Epidermal melanocyte (primary cell): ENCODE measurements at regions not wholly inside any gene's neighbourhood (a gene's known extent, or its start where the extent isn't known, plus 50 kb on each side); places are given as distances from the start of the nearest gene placed in this dataset.

Experiments used
- DNase-seq: peaks from one replicate; pipeline ENCODE4 v3.0.0; 2011; ENCODE audit warnings: low spot score; ENCODE audit not compliant: insufficient read length

- no peak for DNase-seq
These were observed 601.9 kb upstream of the REG3G start for GRCh38 chr2:78423631-78424030.

GRCh38 chr2:78427170-78427569, 598.3 kb upstream of the REG3G start:
- DNase-seq = no peak

GRCh38 chr2:78431241-78431640, 594.3 kb upstream of the REG3G start:
- no peak for DNase-seq

GRCh38 chr2:78439122-78439521, 586.4 kb upstream of the REG3G start:
- no peak for DNase-seq

GRCh38 chr2:78455586-78455985, 569.9 kb upstream of the REG3G start:
- DNase-seq = no peak

GRCh38 chr2:78457269-78457668, 568.2 kb upstream of the REG3G start:
- DNase-seq = no peak

- DNase-seq = no peak
These were observed 559.8 kb upstream of the REG3G start for GRCh38 chr2:78465707-78466106.

- no peak for DNase-seq
These were observed 548.8 kb upstream of the REG3G start for GRCh38 chr2:78476619-78477229.

- DNase-seq = no peak
These were observed 538.9 kb upstream of the REG3G start for GRCh38 chr2:78486565-78486964.

GRCh38 chr2:78498125-78498524, 527.4 kb upstream of the REG3G start:
- no peak for DNase-seq

- no peak for DNase-seq
These were observed 519.2 kb upstream of the REG3G start for GRCh38 chr2:78506301-78506700.

- DNase-seq = no peak
These were observed 503.6 kb upstream of the REG3G start for GRCh38 chr2:78521938-78522337.

- DNase-seq = no peak
These were observed 492.6 kb upstream of the REG3G start for GRCh38 chr2:78532762-78533379.

- DNase-seq = no peak
These were observed 490.1 kb upstream of the REG3G start for GRCh38 chr2:78535395-78535794.

- no peak for DNase-seq
These were observed 487.2 kb upstream of the REG3G start for GRCh38 chr2:78538322-78538721.

GRCh38 chr2:78540255-78540654, 485.2 kb upstream of the REG3G start:
- DNase-seq = no peak

GRCh38 chr2:78541088-78541450, 484.4 kb upstream of the REG3G start:
- DNase-seq = no peak

- DNase-seq = no peak
These were observed 483.8 kb upstream of the REG3G start for GRCh38 chr2:78541451-78542267.

GRCh38 chr2:78546843-78547242, 478.7 kb upstream of the REG3G start:
- DNase-seq = no peak

- DNase-seq = no peak
These were observed 475.7 kb upstream of the REG3G start for GRCh38 chr2:78549766-78550165.

GRCh38 chr2:78553866-78554647, 471.4 kb upstream of the REG3G start:
- DNase-seq = no peak

- no peak for DNase-seq
These were observed 463.6 kb upstream of the REG3G start for GRCh38 chr2:78561876-78562275.
